ENCODE measurements at regions not wholly inside any gene's neighbourhood (a gene's known extent, or its start where the extent isn't known, plus 50 kb on each side); places are given as distances from the start of the nearest gene placed in this dataset.

- no peak for DNase-seq
Observed at GRCh38 chr18:42563995-42564394, 551.5 kb downstream of the RIT2 start.

GRCh38 chr18:42564761-42565160 is 550.7 kb downstream of the RIT2 start:
- DNase-seq: no peak

- DNase-seq: no peak
Observed at GRCh38 chr18:42568773-42569172, 546.7 kb downstream of the RIT2 start.

- DNase-seq: no peak
Observed at GRCh38 chr18:42574871-42575270, 540.6 kb downstream of the RIT2 start.

GRCh38 chr18:42576124-42576523 is 539.4 kb downstream of the RIT2 start:
- DNase-seq: no peak

- DNase-seq: no peak
Observed at GRCh38 chr18:42578792-42579191, 536.7 kb downstream of the RIT2 start.

- DNase-seq: no peak
Observed at GRCh38 chr18:42582266-42582665, 533.2 kb downstream of the RIT2 start.

GRCh38 chr18:42583283-42583731 is 532.2 kb downstream of the RIT2 start:
- no peak for DNase-seq

- no peak for DNase-seq
Observed at GRCh38 chr18:42586601-42587000, 528.9 kb downstream of the RIT2 start.

- DNase-seq: no peak
Observed at GRCh38 chr18:42588786-42589185, 526.7 kb downstream of the RIT2 start.

- DNase-seq: no peak
Observed at GRCh38 chr18:42604820-42605219, 510.7 kb downstream of the RIT2 start.

GRCh38 chr18:42606886-42607495 is 508.5 kb downstream of the RIT2 start:
- no peak for DNase-seq

- DNase-seq: no peak
Observed at GRCh38 chr18:42611134-42611533, 504.4 kb downstream of the RIT2 start.

GRCh38 chr18:42614619-42615293 is 500.7 kb downstream of the RIT2 start:
- no peak for DNase-seq

- DNase-seq: no peak
Observed at GRCh38 chr18:42617221-42617620, 498.3 kb downstream of the RIT2 start.

- no peak for DNase-seq
Observed at GRCh38 chr18:42619771-42620170, 495.7 kb downstream of the RIT2 start.

- DNase-seq: no peak
Observed at GRCh38 chr18:42620657-42621056, 494.8 kb downstream of the RIT2 start.

GRCh38 chr18:42623935-42624334 is 491.6 kb downstream of the RIT2 start:
- DNase-seq: no peak

- no peak for DNase-seq
Observed at GRCh38 chr18:42632801-42633200, 482.7 kb downstream of the RIT2 start.

GRCh38 chr18:42635378-42636048 is 480.0 kb downstream of the RIT2 start:
- DNase-seq: no peak

- no peak for DNase-seq
Observed at GRCh38 chr18:42636309-42636708, 479.2 kb downstream of the RIT2 start.

GRCh38 chr18:42640160-42640559 is 475.3 kb downstream of the RIT2 start:
- no peak for DNase-seq

GRCh38 chr18:42641996-42642395 is 473.5 kb downstream of the RIT2 start:
- no peak for DNase-seq

- no peak for DNase-seq
Observed at GRCh38 chr18:42644729-42645131, 470.8 kb downstream of the RIT2 start.
